Sigmoid colon (tissue), 4 donors: ENCODE measurements at regions not wholly inside any gene's neighbourhood (a gene's known extent, or its start where the extent isn't known, plus 50 kb on each side); places are given as distances from the start of the nearest gene placed in this dataset.

ENCODE experiments used
- CTCF ChIP-seq, 4 experiments: fragments of 450-650 bp in 3 of 4; fragments of 200-600 bp in 1 of 4; IDR thresholded peaks; one replicate each; pipeline ENCODE4 v1.5.1; 2016 to 2019; ENCODE audit warnings: antibody characterized with exemption in 4 of 4, mild to moderate bottlenecking in 3 of 4, moderate library complexity in 2 of 4
- EP300 ChIP-seq, 4 donors: sonication (generic); formaldehyde crosslinking; IDR thresholded peaks; one replicate each; pipeline ENCODE4 v1.6.1; 2017; ENCODE audit warnings: antibody characterized with exemption in 4 of 4
- POLR2AphosphoS5 ChIP-seq, 4 donors: sonication (generic); formaldehyde crosslinking; IDR thresholded peaks; one replicate each; pipeline ENCODE4 v1.6.1; 2017; ENCODE audit warnings: antibody characterized with exemption in 4 of 4

GRCh38 chr5:159708090-159708489 lies 208.2 kb upstream of the ADRA1B start:
- no peak for TF ChIP-seq CTCF (IDR thresholded peaks at IDR 0.05)
- no peak for TF ChIP-seq EP300 (IDR thresholded peaks at IDR 0.05)
- TF ChIP-seq POLR2AphosphoS5 (IDR thresholded peaks at IDR 0.05): no peak
